GM18505 (cell line): ENCODE measurements at regions not wholly inside any gene's neighbourhood (a gene's known extent, or its start where the extent isn't known, plus 50 kb on each side); places are given as distances from the start of the nearest gene placed in this dataset.

Experiments used
- ATAC-seq: cut with Tn5 transposase; IDR thresholded peaks from one replicate; pipeline ENCODE4 v1.9.1; 2021; ENCODE audit not compliant: unreplicated experiment
- POLR2A ChIP-seq: IDR thresholded peaks from 4 replicates; pipeline ENCODE4 v1.6.1; 2011; ENCODE audit warnings: borderline replicate concordance; ENCODE audit not compliant: insufficient read depth, insufficient read length; ENCODE audit errors: extremely low read depth

GRCh38 chr21:32163386-32163785 lies 115.5 kb downstream of the MIS18A start:
- TF ChIP-seq POLR2A: no peak
- no peak for ATAC-seq

GRCh38 chr21:32162727-32163320 lies 116.0 kb downstream of the MIS18A start:
- no peak for ATAC-seq
- TF ChIP-seq POLR2A: no peak

- TF ChIP-seq POLR2A: no peak
Observed at GRCh38 chr21:32155226-32155625, 123.6 kb downstream of the MIS18A start.

GRCh38 chr21:32147041-32147440 lies 131.8 kb downstream of the MIS18A start:
- ATAC-seq: no peak
- no peak for TF ChIP-seq POLR2A

More at GRCh38 chr21:32155226-32155625, 123.6 kb downstream of the MIS18A start:
- ATAC-seq: no peak

- ATAC-seq: no peak
- no peak for TF ChIP-seq POLR2A
Observed at GRCh38 chr21:32144851-32145250, 134.0 kb downstream of the MIS18A start.

GRCh38 chr21:32143241-32143939 lies 135.5 kb downstream of the MIS18A start:
- no peak for TF ChIP-seq POLR2A
- ATAC-seq: no peak

GRCh38 chr21:32141318-32141633 lies 137.6 kb downstream of the MIS18A start:
- no peak for TF ChIP-seq POLR2A
- ATAC-seq: no peak

GRCh38 chr21:32140604-32141317 lies 138.1 kb downstream of the MIS18A start:
- TF ChIP-seq POLR2A: no peak
- no peak for ATAC-seq

GRCh38 chr21:32140151-32140550 lies 138.7 kb downstream of the MIS18A start:
- no peak for ATAC-seq

GRCh38 chr21:32138658-32139057 lies 140.2 kb downstream of the MIS18A start:
- ATAC-seq: no peak
- no peak for TF ChIP-seq POLR2A

More at GRCh38 chr21:32140151-32140550, 138.7 kb downstream of the MIS18A start:
- no peak for TF ChIP-seq POLR2A

GRCh38 chr21:32137931-32138330 lies 140.9 kb downstream of the MIS18A start:
- TF ChIP-seq POLR2A: no peak
- ATAC-seq: no peak

- TF ChIP-seq POLR2A: no peak
- ATAC-seq: no peak
Observed at GRCh38 chr21:32137266-32137665, 141.6 kb downstream of the MIS18A start.

GRCh38 chr21:32136546-32136945 lies 142.3 kb downstream of the MIS18A start:
- ATAC-seq: no peak
- TF ChIP-seq POLR2A: no peak
